ACHN (cell line): ENCODE measurements at regions not wholly inside any gene's neighbourhood (a gene's known extent, or its start where the extent isn't known, plus 50 kb on each side); places are given as distances from the start of the nearest gene placed in this dataset.

Source experiments
- DNase-seq: peaks from one replicate; pipeline ENCODE4 v3.0.0-alpha.2; 2015
- in situ Hi-C: cut with HindIII; loops from 2 replicates; pipeline ENCODE4 v1.10.0; 2017; ENCODE audit warnings: low sequenced_read_pairs, low pct_ligation_motif_present, low pct_unique_long_range_greater_than_20kb

DNA sequence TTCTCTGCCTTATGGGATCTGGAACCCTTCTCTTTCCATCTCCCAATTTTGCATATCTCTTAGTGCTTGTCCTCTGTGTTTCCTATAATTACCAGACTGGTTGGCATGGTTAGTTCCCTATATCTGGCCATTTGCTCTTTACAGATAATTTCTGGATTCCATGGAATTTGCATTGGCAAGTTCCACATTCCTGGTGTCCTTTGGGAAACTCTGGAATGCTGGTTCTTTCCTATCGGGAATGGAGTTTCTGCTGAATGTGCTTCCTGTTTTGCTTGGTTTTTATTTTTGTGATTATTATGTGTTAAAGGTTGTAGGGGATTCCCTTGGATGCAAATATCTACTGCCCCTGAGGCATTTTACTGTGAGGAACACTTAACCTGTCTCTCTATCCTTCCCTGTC, 193.0 kb upstream of the BTG1 start:
- in situ Hi-C loops: no loop called here
- no peak for DNase-seq

DNA sequence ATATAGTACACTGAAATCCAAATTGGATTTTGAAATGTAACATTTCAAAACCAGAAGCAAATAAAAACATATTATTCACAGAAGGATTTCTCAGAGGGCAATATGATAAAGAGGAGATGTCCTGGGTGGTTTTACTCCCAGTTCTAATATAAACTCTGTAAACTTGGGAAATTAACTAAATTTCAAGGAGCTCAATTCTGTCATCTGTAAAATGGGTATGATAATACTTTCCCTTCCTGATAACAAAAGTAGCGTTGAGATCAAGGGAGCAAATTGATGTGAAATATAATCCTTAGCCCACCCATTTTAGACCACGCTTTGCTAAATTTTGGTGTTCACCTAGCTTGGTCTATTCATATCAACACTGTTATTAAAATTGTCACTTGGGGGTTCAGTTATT, 192.5 kb upstream of the BTG1 start:
- in situ Hi-C loops: no loop called here
- DNase-seq: no peak

DNA sequence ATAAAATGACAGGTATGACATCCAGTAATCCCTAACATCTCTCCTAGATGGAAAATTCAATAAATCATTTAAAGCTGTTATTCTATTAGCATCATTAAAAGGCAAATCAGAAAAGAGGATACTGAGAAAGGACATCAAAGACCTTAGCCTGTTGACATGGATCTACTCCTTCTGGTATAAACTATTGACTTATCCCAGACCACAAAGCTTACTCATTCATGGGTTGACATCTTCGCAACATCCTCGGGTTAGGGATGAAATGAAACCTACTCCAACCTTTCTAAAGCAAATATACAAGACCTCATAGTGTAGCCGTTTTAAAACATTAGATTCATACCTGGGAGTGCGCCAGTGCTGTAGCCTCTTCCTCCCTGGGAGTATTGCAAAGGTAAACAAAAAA, 191.5 kb upstream of the BTG1 start:
- in situ Hi-C loops: no loop called here
- no peak for DNase-seq

DNA sequence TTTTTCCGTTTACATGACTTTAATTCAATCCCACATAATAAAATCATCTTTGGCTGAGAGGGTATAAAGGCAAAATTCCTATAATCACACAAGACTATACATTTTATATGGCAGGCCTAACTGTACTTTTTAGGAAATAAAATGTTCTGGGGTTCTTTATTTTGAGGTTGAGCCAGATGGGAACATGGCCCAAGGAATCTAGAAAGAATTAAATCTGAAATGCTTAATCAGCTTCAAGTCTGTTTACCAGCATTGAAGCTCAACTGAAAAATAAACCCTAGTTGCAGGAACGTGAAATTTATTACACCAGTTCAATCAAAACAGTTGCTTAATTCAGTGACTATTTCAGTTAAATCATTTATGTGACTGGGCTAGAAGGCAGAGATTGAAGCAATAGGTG, 191.0 kb upstream of the BTG1 start:
- in situ Hi-C loops: no loop called here
- no peak for DNase-seq

DNA sequence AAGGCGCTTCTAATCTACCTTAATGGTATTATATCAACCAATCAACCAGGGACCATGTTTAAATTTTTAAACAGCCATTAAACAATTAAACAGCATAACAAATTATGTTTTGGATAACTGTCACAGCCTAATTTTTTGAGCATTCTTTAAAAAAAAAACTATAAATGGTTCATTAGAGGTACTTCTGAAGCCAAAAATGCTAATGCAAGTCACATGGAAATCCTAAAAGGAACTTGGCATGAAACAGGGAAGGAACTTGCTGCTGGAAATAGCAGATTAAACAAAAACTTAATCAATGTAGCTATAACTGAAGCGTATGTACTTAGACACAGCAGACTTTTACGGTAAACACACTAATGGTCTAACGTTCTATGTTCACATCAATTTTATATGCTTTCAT, 190.2 kb upstream of the BTG1 start:
- no peak for DNase-seq
- in situ Hi-C loops: no loop called here

DNA sequence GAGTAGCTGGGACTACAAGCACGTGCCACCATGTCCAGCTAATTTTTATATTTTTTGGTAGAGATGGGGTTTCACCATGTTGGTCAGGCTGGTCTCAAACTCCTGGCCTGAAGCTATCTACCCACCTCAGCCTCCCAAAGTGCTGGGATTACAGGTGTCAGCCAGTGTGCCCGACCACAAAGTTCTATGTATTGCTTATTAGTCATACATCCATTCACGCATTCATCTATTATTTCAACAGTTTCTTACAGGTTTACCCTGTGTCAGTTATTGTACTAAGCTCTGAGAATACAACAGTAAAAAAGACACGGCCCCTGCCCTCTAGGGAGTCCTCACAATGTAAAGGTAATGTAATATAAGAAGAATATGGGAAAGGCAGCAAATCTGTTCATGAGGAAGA, 188.9 kb upstream of the BTG1 start:
- in situ Hi-C loops: no loop called here
- DNase-seq: no peak

DNA sequence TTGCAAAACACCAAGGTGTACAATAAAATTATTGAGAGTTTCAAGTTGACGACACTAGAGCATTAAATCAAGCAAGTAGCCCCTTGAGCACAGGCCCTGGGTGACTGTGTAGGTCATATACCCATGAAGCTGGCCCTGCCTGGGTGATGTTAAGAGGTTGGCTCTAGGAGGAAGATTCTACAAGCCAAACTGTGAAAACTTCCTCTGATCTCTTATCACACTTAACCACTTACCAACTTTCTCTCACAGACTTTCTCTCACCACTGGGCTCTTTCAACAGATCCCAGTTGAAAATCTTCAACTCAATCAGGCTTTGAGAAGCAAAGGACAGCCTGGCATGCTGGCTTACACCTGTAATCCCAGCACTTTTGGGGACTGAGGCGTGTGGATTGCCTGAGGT, 186.9 kb upstream of the BTG1 start:
- in situ Hi-C loops: no loop called here
- no peak for DNase-seq

DNA sequence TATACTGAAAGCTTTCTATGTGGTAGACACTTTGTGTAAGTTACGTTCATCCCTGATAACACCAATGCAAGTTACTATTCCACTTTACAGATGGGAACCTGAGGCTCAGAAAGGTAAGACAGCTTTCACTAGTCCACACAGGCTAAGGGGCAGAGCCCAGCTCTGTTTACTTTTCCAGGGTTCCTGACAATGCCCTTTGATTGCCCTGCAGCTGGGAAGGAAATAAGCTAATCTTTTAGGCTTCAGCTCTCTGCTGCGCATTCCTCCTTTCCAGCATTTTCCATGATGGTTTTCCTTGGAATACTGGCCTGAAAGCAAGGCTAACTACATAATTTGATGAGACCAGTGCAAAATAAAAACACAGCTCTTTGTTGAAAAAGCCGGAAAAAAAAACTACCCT, 185.7 kb upstream of the BTG1 start:
- in situ Hi-C loops: no loop called here

DNA sequence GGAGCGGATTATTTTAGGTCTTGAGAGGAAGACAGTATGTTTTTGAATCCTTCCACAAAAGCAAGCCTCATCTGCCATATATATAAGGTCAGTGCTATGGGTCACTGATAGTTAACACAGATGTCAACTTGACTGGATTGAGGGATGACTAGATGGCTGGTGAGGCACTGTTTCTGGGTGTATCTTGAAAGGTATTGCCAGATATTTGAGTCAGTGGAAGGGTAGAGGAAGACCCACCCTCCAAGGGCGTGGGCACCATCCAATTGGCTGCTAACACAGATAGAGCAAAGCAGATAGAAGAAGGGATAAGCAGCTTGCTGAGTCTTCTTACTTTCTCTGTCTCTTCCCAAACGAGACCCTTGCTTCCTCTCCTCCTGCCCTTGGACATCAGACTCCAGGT, 185.0 kb upstream of the BTG1 start:
- in situ Hi-C loops: no loop called here
- DNase-seq: no peak

More for the DNA sequence above, 185.7 kb upstream of the BTG1 start:
- no peak for DNase-seq

DNA sequence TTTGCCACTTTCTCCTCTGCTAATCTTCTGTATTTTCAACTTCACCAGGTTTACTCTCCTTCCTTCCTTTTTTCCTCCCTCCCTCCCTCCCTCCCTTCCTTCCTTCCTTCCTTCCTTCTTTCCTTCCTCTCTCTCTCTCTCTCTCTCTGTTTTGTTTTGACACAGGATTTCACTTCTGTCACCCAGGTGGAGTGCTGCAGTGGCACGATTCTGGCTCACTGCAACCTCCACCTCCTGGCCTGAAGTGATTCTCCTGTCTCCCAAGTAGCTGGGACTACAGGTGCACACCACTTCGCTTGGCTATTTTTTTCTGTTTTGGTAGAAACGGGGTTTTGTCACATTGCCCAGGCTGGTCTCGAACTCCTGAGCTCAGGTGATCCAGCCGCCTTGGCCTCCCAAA, 181.2 kb upstream of the BTG1 start:
- DNase-seq: no peak
- in situ Hi-C loops: no loop called here

DNA sequence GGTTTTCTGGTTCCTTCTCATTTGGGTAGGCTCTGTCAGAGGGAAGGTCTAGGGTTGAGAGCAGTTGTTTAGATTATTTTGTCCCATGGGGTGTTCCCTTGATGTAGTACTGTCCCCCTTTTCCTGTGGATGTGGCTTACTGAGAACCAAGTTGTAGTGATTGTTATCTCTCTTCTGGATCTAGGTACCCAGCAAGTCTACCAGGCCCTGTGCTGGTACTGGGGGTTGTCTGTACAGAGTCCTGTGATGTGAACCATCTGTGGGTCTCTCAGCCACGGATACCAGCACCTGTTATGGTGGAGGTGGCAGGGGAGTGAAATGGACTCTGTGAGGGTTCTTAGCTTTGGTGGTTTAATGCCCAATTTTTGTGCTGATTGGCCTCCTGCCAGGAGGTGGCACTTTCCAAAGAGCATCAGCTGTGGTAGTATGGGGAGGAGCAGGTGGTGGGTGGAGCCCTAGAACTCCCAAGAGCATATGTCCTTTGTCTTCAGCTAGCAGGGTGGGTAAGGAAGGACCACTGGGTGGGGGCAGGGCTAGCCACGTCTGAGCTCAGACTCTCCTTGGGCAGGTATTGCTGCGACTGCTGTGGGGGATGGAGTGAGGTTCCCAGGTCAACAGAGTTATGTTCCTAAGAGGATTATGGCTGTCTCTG, 179.3 kb upstream of the BTG1 start:
- no peak for DNase-seq
- in situ Hi-C loops: no loop called here

DNA sequence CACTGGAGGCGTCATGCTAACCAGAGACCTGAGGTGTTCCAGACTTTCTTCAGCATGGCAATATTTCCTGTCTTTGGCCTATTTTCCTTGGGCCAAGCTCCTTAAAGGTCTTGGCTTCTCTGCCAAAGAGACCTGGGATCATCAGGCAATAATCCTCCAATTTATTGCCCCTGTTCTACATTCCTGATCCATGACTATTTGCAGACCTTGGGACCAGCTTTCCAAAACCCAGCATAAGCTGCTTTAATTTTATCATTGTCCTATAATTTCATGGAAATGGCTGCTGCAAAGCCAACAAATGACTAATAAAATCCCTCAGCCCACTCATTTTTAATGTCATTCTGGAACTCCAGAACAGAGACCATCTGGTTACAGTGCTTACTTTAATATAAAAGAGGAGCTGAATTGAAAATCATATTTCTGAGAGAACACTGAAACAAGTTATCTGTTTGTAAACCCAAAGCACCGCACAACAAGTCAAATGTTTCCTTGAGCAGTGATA, 166.9 kb upstream of the BTG1 start:
- no peak for DNase-seq
- in situ Hi-C loops: no loop called here

DNA sequence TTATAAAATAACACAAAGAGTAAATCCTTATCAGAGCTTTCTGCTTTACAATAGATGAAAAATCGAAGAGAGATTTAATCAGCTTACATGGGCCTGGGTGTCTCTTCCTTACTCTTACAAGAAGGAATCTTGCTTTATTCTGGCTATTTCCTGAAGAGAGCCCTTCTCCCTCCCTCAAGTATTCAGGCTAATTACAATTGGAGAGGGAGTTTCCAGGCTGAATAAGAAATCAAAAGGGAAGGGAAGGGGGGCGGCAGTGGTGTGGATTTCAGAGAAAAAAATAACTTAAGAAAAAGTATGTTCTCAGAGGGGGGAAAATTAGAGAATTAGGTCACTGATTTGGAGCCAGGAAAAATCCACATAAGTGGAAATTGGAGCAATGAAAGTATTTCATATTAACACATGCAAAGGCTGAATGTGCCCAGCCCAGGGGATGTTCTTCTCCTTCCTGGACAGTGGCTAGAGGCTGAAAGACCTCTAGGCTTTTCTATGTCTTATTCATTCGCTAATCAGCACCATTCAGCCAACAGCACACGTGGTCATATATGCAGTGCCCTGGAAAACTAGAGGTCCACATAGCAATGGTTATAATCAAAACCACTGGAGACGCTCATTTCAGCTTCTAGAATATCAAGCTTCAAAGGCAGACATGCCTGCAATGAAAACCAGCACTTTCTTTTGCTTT, 158.9 kb upstream of the BTG1 start:
- DNase-seq: no peak
- in situ Hi-C loops: no loop called here

DNA sequence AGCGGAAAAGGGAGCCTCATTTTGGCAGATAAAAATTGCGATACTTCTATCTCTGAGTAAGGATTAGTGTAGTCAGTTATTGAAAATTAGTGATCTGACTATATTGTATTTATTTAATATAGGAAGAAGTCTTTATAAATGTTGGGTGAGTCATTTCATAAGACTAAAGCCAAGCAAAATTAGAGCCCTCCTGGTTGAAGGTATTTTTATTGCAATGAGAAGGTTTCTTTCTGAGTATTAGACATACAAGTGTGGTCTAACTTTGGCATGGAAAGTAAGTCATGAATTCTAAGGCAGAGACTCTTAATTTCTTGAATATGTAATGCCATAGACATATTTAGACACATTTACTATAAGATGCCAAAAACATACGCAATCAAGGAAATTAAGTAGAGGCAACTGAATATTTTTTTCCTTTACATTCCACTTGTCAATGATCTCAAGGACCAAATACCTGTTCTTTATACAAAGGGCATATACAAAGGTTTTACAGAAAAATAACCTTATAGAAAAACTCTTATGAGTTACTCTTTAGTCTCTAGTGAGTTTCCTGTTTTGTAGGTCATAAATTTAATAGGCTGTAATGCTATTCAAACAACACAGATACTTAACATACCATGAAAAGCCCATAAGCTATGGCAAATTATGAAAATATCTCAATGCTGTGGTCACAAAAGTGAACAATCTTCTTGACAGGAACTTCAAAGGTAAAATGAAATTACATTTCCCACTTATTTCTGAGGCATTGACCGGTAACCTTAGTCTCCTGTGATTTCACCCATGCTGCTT, 156.6 kb upstream of the BTG1 start:
- no peak for DNase-seq
- in situ Hi-C loops: no loop called here

DNA sequence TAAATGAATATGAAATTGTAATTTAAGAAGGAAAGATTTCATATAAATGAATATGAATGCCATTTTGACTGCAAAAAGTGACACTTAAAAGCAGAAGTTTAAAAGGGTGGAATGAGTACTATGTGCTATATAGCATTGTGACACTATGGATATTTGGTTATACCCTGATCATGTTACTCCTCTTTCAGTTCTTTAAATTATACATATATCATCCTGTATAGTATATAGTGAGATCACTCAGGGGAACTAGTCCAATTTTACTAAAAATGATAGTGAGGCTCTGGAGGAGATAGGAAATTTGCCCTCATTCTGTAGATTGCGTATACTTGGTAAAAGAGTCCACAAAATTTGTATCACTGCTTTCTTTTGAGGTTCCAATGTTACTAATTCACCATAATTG, 155.7 kb upstream of the BTG1 start:
- in situ Hi-C loops: no loop called here
- DNase-seq: no peak

DNA sequence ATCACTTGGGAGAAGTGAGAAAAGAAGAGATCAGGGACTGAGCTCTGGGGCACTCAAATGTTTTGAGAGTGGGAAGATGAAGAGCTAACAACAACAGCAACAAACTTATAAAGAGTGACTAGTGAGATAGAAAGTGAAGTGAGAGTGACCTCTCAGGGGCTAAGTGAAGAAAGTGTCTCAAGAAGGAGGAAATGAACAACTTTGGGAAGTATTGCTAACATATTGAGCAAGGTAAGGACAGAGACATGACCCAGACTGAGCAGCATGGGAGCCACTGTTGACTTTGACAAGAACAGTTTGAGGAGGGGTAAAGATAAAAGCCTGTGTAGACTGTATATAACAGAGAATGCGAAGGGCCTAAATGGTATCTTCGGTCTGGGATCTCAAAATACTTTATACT, 155.1 kb upstream of the BTG1 start:
- in situ Hi-C loops: no loop called here
- DNase-seq: no peak

DNA sequence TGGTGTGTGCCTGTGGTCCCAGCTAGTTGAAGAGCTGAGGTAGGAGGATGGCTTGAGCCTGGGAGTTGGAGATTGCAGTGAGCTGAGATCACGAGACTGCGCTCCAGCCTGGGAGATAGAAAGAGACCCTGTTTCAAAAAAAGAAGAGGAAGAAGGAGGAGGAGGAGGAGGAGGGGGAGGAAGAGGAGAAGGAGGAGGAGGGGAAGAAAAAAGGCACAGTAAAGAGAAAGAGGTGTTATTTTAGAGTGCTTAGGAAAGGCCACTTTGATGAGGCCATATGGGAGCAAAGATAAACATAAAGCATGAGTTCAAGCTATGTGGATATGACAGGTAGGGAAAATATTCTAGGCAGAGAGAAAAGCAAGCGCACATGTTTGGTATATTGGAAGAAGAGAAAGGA, 154.1 kb upstream of the BTG1 start:
- no peak for DNase-seq
- in situ Hi-C loops: no loop called here

DNA sequence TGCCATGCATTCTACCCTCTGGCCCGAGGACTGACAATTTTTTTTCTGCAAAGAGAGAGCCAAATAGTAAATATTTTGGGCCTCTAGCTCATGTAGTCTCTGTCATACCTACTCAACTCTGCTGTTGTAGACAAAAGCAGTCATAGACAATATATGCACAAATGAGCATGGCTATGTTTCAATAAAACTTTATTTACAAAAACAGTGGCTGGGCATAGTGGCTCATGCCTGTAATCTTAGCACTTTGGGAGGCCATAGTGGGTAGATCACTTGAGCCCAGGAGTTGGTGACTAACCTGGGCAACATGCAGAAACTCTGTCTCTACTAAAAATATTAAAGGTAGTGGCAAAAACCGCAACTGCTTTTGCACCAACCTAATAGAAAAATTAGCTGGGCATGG, 153.7 kb upstream of the BTG1 start:
- in situ Hi-C loops: no loop called here

DNA sequence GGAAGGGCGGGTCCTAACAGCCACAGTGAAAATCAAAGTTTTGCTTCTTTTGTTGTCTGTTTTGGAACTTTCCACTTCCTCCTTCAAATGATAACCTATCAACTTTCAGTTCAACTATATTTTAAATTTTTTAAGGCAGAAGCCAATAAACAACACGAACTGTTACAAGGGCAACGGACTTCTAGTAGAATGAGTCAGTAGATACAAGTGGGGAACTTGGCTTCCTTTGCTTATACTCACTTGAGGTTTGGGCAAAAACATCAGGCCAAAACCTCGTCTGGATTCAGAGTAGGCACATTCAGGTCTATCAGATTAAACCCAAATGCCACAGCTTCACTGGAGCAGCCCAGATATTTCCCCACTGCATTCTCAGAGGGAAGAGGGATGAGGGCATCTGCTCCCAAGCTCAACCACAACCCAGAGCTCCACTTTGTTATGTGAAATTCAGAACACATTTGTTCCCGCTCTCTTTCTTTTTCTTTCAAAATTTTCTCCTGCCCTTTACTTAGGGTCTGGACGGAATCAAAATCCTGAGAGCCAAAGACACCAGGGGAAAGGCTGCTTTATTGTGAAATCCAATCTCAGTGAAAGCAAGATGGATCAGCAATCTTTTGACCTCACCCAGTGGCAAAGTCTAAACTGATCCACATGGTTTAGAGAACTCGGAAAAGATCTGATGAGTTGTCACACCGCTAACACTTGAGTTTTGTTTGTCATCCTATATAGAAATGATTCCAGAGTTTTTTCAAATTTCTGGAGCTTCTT, 152.5 kb upstream of the BTG1 start:
- in situ Hi-C loops: no loop called here
- no peak for DNase-seq

More for the DNA sequence above, 153.7 kb upstream of the BTG1 start:
- no peak for DNase-seq
